Right lobe of liver (tissue), 4 donors: ENCODE measurements at regions not wholly inside any gene's neighbourhood (a gene's known extent, or its start where the extent isn't known, plus 50 kb on each side); places are given as distances from the start of the nearest gene placed in this dataset.

Source experiments
- CTCF ChIP-seq, 4 donors: fragments of 200-600 bp in 3 of 4; fragments of 450-650 bp in 1 of 4; IDR thresholded peaks; one replicate each; pipeline versions ENCODE4 v1.5.1 to v1.8.0; 2016 to 2022; ENCODE audit warnings: antibody characterized with exemption in 4 of 4, mild to moderate bottlenecking in 2 of 4
- POLR2A ChIP-seq: fragments of 450-650 bp; IDR thresholded peaks from one replicate; pipeline ENCODE4 v1.6.1; 2017; ENCODE audit warnings: antibody characterized with exemption, mild to moderate bottlenecking
- donor health status: DM: no; HTN: no; CAD: no.
- donor health status: DM: no; HTN: no; CAD: no.
- donor health status: DM: no; HTN: yes; CAD: no.

- TF ChIP-seq POLR2A (no peak), CTCF (IDR thresholded peaks at IDR 0.05) (no peak)
Measured at GRCh38 chrX:42930071-42930470, 152.1 kb upstream of the PPP1R2C start.
